PC-9 (cell line): ENCODE measurements at regions not wholly inside any gene's neighbourhood (a gene's known extent, or its start where the extent isn't known, plus 50 kb on each side); places are given as distances from the start of the nearest gene placed in this dataset.

Experiments
- EZH2 ChIP-seq: fragments of 200-600 bp; sonication (generic); IDR thresholded peaks from 2 replicates; pipeline ENCODE4 v1.8.0; 2017; ENCODE audit warnings: antibody characterized with exemption, low read depth
- TF ChIP-seq, protein P1 (sequence below): fragments of 200-600 bp; sonication (generic); conservative IDR thresholded peaks from 2 replicates; pipeline ENCODE4 v1.6.1; 2017; ENCODE audit warnings: mixed run types, antibody characterized with exemption, mild to moderate bottlenecking, moderate library complexity

DNA sequence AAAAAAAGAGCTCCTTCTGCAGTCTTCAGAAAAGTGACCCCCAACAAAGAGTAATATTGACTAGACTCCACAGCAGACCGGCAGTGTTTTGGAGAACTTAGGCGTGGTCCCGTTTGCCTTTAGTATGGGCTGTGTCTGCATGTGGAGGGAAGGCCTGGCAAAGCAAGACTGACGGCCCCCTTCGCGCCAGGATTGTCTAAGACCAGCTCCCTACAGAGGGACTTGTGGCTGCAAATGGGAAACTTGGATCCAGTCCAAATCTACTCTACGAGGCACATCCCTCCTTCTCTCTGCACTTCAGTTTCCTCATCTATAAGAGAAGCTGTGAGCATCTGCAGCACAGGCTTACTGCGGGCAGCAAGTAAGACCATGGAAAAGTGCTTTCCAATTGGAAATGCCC is 350.0 kb downstream of the ZNF536 start:
- no peak for TF ChIP-seq EZH2
- TF ChIP-seq, protein P1, sequence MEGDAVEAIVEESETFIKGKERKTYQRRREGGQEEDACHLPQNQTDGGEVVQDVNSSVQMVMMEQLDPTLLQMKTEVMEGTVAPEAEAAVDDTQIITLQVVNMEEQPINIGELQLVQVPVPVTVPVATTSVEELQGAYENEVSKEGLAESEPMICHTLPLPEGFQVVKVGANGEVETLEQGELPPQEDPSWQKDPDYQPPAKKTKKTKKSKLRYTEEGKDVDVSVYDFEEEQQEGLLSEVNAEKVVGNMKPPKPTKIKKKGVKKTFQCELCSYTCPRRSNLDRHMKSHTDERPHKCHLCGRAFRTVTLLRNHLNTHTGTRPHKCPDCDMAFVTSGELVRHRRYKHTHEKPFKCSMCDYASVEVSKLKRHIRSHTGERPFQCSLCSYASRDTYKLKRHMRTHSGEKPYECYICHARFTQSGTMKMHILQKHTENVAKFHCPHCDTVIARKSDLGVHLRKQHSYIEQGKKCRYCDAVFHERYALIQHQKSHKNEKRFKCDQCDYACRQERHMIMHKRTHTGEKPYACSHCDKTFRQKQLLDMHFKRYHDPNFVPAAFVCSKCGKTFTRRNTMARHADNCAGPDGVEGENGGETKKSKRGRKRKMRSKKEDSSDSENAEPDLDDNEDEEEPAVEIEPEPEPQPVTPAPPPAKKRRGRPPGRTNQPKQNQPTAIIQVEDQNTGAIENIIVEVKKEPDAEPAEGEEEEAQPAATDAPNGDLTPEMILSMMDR: no peak
